OCI-LY3 (cell line): ENCODE measurements at regions not wholly inside any gene's neighbourhood (a gene's known extent, or its start where the extent isn't known, plus 50 kb on each side); places are given as distances from the start of the nearest gene placed in this dataset.

ENCODE experiments used
- CTCF ChIP-seq: fragments of 200-600, 300-600 bp; sonication (generic); IDR thresholded peaks from 2 replicates; pipeline ENCODE4 v1.5.1; 2014; ENCODE audit warnings: antibody characterized with exemption, low read length, low read depth
- EZH2phosphoT487 ChIP-seq: fragments of 200-600 bp; shearing (Covaris generic); IDR thresholded peaks from 2 replicates; pipeline ENCODE4 v1.6.1; 2018; ENCODE audit warnings: antibody characterized with exemption, mixed run types, low read depth

- no peak for TF ChIP-seq EZH2phosphoT487
- TF ChIP-seq CTCF, result no peak
Observed at GRCh38 chrX:27229721-27230120, 233.4 kb downstream of the PPP4R3C start.
